Testis (tissue), 2 donors: ENCODE measurements at regions not wholly inside any gene's neighbourhood (a gene's known extent, or its start where the extent isn't known, plus 50 kb on each side); places are given as distances from the start of the nearest gene placed in this dataset.

Experiments used
- DNase-seq: peaks from one replicate; pipeline ENCODE4 v3.0.0-alpha.2; 2019
- H3K27ac ChIP-seq, 2 donors: fragments of 200-600 bp; sonication (generic); one replicate each; pipeline ENCODE4 v1.5.1; 2019
- H3K27me3 ChIP-seq: fragments of 200-600 bp; sonication (generic); one replicate; pipeline ENCODE4 v1.5.1; 2019
- H3K36me3 ChIP-seq: fragments of 200-600 bp; sonication (generic); one replicate; pipeline ENCODE4 v1.5.1; 2017; ENCODE audit warnings: low read depth; ENCODE audit errors: missing control alignments
- H3K4me1 ChIP-seq: fragments of 200-600 bp; sonication (generic); one replicate; pipeline ENCODE4 v1.5.1; 2019
- H3K4me3 ChIP-seq, 2 donors: fragments of 200-600 bp; sonication (generic); one replicate each; pipeline ENCODE4 v1.5.1; 2017 to 2019
- H3K9me3 ChIP-seq: fragments of 200-600 bp; sonication (generic); one replicate; pipeline ENCODE4 v1.5.1; 2017
- POLR2A ChIP-seq: fragments of 450-650 bp; IDR thresholded peaks from one replicate; pipeline ENCODE4 v1.6.1; 2017; ENCODE audit warnings: antibody characterized with exemption, mild to moderate bottlenecking, moderate library complexity
- WGBS, 2 donors: methylation state at CpG; one replicate each; pipeline ENCODE4 v1.1.5; 2018; 5-methylcytosine and 5-hydroxymethylcytosine counted together
- intact Hi-C: fragments of 100-400 bp; cut with DNase I; formaldehyde crosslinking; loops from one replicate; pipeline ENCODE4 v1.15.1; 2023; ENCODE audit warnings: low total_unique reads
- TF ChIP-seq, protein P1 (sequence below), 3 experiments: fragments of 450-650 bp in 2 of 3; fragments of 200-600 bp in 1 of 3; sonication (generic) in 1 of 3; IDR thresholded peaks; one replicate each; pipeline ENCODE4 v1.5.1; 2016 to 2019; ENCODE audit warnings: antibody characterized with exemption in 3 of 3, mild to moderate bottlenecking in 2 of 3, moderate library complexity in 1 of 3

DNA sequence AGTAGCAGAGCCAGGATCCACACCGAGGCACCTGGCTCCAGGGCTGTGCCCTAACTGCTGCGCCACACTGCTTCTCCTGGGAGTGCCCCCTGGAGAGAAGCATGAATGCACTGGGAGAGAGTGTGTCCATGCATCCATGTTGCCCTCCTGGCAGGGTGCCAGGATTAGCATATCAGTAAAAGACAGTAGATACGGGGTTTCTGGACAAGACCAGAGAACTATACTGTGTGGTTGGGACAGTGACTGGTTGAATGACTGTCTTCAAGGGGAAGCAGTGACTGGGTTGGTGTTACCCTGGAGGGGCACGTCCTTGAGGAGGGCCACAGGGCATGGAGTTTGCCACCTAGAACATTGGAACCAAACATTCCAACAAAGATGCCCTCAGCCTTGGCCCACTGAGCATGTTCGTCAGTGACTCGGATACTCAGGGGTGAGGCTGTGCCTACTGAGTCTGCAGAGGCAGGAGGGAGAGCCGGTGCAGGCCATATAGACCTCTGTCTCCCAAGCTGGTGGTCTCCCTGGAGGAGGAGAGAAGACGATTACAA lies 288.8 kb downstream of the CDC5L start:
- intact Hi-C loops = no loop called here
- Histone ChIP-seq H3K4me1 (no peaks in the 10 kb centered on the region), H3K27ac (no peak overlapping the region), H3K4me3 (no peak overlapping the region), H3K9me3 (no peaks in the 10 kb centered on the region), H3K27me3 (no peaks in the 10 kb centered on the region), H3K36me3 (no peaks in the 10 kb centered on the region)
- 89 to 91% methylated on average over 4 to 8 of the region's 8 CpGs for WGBS, 2 donors
- TF ChIP-seq POLR2A = no peak
- TF ChIP-seq, protein P1, sequence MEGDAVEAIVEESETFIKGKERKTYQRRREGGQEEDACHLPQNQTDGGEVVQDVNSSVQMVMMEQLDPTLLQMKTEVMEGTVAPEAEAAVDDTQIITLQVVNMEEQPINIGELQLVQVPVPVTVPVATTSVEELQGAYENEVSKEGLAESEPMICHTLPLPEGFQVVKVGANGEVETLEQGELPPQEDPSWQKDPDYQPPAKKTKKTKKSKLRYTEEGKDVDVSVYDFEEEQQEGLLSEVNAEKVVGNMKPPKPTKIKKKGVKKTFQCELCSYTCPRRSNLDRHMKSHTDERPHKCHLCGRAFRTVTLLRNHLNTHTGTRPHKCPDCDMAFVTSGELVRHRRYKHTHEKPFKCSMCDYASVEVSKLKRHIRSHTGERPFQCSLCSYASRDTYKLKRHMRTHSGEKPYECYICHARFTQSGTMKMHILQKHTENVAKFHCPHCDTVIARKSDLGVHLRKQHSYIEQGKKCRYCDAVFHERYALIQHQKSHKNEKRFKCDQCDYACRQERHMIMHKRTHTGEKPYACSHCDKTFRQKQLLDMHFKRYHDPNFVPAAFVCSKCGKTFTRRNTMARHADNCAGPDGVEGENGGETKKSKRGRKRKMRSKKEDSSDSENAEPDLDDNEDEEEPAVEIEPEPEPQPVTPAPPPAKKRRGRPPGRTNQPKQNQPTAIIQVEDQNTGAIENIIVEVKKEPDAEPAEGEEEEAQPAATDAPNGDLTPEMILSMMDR (IDR thresholded peaks at IDR 0.05) = no peak
- no peak for DNase-seq

DNA sequence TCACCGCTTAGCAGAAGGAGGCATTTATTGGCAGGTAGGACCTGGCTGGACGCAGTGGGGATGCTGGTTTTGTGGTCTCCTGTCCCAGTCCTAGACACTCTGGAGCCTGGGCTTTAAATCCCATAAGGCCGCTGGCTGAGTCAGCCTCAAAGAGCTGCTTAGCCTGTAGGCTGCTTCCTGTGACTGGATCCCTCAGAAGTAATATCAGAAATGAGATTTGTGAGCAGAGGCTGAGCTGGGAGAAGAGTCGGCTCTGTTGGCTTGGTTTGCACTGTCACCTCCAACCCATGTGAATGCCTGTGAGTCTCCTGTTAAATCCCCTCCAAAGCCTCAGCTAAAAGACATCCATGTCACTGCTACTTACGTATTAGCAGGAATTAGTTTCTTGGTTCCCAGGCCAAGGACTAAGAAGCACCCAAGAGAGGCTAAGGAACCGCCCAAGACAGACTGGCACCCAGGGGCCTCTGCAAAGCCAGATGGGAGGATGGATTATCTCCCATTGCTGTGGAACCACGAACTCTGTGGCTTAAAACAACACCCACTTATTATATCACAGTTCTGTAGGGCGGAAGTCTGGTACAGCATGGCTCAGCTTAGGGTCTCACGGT lies 289.4 kb downstream of the CDC5L start:
- DNase-seq = no peak
- 84 to 92% methylated on average over 9 of the region's 9 CpGs for WGBS, 2 donors
- H3K9me3 ChIP-seq = no peaks in the 10 kb centered on the region
- H3K27ac ChIP-seq = no peak overlapping the region
- H3K4me1 ChIP-seq = no peaks in the 10 kb centered on the region
- H3K4me3 ChIP-seq = no peak overlapping the region
- no peak for TF ChIP-seq POLR2A
- TF ChIP-seq, protein P1 (IDR thresholded peaks at IDR 0.05) = no peak
- intact Hi-C loops = no loop called here
- H3K36me3 ChIP-seq = no peaks in the 10 kb centered on the region
- H3K27me3 ChIP-seq = no peaks in the 10 kb centered on the region

DNA sequence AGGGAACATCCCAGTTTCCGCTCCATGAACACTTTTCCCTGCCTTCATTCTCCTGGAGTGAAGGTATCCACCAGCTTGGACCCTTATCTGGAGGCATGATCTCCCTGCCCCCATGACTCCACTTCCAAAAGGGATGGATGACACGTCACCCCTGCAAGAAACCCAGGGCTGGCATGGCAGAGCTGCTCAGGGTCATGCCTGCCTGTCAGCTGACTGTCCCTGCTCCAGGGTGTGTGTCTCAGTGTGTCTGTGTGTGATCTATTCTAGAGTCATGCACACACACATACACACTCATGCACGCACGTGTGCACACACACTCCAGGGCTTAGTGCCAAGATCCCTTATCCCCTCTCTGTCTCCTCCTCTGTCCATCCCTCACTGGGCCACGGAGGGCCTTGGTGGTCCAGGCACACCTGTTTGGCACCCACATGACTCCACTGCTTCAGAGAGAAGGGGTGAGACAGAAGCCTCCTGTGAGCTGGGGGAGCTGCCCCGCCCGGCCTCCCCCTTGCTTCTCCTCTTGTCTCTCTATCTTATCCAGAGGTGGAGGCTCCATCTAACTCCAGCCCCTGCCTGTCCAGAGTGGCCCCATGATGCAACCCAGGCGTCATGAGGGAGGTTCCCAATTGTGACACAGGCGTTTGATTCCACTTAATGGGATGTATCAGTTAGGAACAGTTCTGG lies 290.9 kb downstream of the CDC5L start:
- TF ChIP-seq, protein P1 (IDR thresholded peaks at IDR 0.05) = no peak
- no peak for TF ChIP-seq POLR2A
- H3K27me3 ChIP-seq = no peaks in the 10 kb centered on the region
- no peak overlapping the region for H3K4me3 ChIP-seq
- intact Hi-C loops = no loop called here
- H3K27ac ChIP-seq = no peak overlapping the region
- no peaks in the 10 kb centered on the region for H3K4me1 ChIP-seq
- H3K9me3 ChIP-seq = no peaks in the 10 kb centered on the region
- DNase-seq = no peak
- no peaks in the 10 kb centered on the region for H3K36me3 ChIP-seq
- WGBS, 2 donors = 87 to 96% methylated on average over 9 of the region's 9 CpGs

DNA sequence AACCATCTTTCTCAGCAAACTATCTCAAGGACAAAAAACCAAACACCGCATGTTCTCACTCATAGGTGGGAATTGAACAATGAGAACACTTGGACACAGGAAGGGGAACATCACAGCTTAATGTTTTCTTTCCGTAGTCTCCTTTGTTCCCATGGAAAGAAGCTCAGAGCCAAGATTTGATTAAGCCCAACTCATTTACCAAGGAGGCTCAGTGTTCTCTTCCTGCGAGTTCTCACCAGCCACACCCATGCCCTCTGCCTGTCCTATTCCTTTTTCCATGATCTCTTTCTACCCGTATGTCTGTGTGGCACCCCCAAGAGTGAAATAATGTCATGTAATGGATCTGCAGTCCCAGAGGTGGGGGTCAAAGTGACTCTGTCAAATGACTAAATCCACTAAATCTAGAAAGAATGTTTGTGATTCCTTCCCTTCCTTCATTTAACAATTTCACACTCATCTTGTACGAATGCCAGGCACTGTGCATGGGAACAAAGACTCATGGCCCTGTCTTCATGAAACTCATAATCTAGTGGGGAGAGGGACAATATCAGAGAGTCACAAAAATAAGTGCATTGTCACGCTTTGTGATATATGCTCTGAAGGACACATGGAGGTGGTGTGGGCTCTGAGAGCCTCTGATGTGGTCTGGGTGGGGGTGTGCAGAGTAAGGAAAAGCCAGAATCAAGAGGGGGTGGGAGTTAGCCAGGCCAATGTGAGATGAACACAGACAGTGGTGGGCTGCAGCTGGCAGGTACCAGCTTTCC lies 292.1 kb downstream of the CDC5L start:
- Histone ChIP-seq H3K27ac (no peak overlapping the region), H3K4me3 (no peak overlapping the region), H3K27me3 (no peaks in the 10 kb centered on the region), H3K36me3 (no peaks in the 10 kb centered on the region), H3K9me3 (no peaks in the 10 kb centered on the region), H3K4me1 (no peaks in the 10 kb centered on the region)
- no peak for DNase-seq
- TF ChIP-seq, protein P1 (IDR thresholded peaks at IDR 0.05) = no peak
- no peak for TF ChIP-seq POLR2A
- intact Hi-C loops = no loop called here
- 65 to 84% methylated on average over 6 of the region's 6 CpGs for WGBS, 2 donors
